Activated effector memory CD4-positive, alpha-beta T cell treated with anti-CD3 and anti-CD28 coated beads, Interleukin-2, amount 50 U/mL, for 16 hours (primary cell): ENCODE measurements at regions not wholly inside any gene's neighbourhood (a gene's known extent, or its start where the extent isn't known, plus 50 kb on each side); places are given as distances from the start of the nearest gene placed in this dataset.
"Not testable (repeated sequence)": the region's sequence is repeated elsewhere in the genome, so short reads cannot be mapped to it uniquely, and the experiment has no call there.

ENCODE experiments used
- DNase-seq: peaks from one replicate; pipeline ENCODE4 v3.0.0-alpha.2; 2020

DNA sequence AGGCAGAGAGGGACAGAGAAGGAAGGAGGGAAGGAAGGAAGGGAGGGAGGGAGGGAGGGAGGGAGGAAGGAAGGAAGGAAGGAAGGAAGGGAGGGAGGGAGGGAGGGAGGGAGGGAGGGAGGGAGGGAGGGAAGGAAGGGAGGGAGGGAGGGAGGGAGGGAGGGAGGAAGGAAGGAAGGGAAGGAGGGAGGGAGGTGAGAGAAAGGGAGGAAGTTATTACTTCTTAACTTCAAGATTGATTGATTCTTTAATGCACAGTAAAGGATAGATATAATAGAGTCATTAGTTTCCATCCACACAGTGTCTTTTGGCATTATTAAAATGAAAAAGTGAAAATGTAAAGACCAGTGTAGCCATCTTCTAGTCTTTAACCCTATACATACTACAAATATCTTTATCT, 682.9 kb downstream of the ZEB2 start:
- DNase-seq, result not testable (repeated sequence)

DNA sequence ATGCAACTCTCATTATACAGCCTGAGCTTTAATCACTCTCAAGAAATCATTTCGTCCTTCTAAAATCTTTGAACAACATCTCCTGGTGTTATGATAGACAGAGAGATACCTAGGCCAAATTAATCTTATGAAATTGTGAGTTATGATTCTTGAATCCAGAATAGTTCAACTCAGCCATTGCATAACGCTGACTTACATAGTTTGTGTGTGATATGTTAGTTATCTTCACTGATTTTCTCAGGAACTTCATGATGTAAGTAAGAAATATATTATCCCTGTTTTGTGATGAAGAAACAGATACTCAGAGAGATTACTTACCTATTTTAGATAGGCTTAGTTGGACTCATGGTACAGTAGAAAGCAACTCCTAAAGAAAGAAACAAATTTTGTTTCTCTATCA, 684.4 kb downstream of the ZEB2 start:
- DNase-seq, result no peak

DNA sequence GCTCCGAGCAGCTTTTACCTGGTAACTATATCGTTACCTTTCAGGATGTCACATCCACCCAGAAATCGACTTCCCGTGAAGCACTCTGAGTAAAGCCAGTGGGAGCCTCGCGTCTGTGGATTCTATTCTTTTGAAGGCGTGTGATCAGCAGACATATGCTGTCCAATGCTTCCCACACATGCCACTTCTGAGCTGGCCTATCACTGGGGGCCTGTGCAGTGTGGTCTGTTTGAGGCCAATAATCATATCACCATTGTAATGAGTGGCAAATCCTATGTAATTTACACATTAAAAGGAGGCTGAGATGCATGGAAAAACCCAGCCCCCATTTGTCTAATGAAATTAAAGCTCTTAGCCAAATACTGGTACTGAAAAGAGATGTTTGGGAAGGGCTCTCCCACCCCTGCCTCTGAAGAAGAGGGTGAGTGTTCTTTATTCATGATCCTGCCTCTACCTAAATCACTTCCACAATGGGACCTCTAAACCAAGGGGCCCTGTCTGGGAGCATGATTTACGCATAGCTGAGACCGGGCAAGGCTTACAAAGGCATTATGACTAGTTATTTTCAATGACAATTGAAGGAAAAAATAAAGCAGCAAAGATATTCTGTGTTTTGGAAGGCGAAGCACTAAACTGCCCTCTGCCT, 686.8 kb downstream of the ZEB2 start:
- no peak for DNase-seq

DNA sequence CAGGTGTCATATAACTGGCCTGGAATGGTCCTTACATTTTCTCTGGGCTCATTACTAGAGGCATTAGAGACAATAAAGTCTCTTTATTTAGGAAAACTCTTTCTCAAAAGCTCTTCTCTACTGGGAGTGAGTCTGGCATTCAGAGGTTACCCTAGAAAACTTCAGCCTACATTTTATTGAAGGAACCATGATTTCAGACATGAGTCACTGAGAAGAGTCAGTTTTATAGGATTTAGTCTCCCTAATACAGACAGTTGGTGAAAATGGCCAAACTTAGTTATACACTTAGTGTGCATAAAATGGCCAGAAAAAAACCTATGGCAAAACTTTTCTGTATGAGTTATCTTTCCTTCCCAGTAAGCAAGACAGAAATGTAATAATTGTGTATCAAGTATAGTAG, 689.4 kb downstream of the ZEB2 start:
- no peak for DNase-seq

DNA sequence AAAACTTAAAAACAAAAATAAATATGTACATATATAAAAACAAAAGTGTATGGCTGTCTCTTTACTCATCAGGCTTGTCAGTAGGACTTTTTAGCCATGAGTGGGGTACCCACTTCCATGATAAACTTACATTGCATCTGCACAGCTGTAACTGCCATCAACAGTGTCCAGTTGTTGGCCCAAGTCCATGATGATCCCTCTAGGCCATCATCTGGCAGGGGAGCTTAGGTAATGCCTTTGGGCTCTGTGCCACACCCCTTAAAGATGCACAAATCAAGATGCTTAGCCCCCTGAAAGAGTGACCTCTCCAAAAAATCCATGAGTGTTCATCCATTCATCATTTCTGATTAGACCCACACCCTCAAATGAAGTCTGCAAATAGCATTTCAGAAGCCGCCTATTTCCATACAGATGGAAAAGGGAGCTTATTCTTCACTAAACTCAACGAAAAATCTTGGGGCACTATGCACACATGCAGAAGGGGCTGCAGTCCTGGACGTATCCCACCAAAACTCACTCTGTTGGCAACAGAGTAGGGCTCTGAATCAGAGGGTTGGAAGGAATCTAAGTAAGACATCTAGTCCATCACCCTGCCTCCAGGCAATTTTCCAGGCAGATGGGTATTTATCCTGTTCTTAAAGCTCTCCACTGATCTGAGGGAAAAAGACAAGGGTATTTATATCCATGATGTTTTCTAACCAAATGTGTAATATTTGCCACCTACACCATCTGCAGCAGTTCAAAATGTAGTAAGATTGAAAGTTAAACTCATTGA, 691.0 kb downstream of the ZEB2 start:
- DNase-seq, result no peak

DNA sequence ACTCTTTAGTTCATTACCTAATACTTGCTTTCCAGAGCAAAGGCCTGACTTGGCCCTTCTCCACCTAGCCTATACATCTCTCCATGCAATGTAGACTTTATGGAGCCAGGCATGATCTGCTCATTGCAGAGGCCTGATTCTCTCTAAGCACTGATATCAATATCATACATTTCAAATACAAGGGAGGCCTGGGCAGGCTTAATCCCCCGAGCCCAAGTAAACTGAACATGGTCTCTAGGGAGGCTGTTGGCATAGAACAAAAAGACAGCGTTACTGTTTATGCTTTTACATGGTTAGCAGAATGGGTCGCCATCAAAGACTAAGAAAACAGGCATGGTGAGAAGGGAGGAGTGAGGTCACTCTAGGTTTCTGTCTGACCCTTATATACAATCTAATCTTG, 695.1 kb downstream of the ZEB2 start:
- DNase-seq, result no peak

DNA sequence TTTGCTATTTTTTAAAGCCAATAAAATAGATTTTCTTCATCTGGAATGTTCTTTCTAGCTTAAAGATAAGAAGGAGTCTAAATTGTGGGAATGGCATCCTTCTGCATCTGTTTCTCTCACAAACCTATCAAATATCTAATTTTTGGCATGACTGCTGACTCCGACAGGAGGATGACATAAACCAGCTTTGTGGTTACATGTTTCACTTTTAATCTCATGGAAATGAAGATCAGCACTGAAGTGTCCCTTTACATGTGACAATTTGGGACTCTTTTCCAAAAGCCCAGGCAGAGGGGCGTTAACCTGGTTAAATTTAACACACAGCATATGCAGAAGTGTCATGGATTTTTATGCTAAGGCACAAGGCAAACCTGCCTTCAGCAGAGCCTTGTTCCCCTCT, 694.7 kb downstream of the ARHGAP15 start:
- no peak for DNase-seq

DNA sequence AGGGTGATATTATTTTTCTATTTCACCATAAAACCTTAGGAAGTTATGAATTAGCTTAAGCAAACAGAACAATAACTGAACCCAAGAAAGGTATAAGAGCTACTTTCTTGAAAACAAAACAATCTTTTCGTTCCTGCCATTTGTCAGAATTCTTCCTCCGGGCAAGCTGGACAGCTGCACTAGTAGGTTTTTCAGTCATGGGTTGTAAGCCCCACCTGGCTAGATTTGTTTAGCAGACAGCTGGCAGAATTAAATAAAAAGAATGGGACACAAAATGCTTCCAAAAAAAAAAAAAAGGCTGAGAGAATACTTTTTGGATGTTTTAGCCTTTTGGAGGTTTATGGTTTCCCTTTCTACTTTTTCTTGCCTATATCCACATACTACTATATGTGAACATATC, 694.1 kb downstream of the ARHGAP15 start:
- no peak for DNase-seq

DNA sequence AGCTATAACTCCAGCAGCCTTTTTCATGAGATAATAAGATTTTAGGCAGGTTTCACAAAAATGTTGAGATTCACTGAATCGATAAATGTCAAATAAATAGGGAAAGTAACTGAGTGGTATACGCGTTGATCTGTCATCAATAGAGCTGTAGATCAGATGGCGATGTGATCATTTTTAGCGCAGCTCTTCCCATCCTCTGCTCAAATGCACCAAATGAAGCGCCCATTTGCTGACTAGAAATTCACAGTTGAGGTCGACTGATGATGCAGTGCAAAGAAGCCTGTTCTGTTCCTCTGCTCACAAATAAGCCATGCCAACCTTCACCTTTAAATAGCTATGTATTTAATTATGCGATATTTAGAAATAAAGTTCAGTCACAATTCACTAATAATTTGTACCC, 693.5 kb downstream of the ARHGAP15 start:
- DNase-seq, result no peak

DNA sequence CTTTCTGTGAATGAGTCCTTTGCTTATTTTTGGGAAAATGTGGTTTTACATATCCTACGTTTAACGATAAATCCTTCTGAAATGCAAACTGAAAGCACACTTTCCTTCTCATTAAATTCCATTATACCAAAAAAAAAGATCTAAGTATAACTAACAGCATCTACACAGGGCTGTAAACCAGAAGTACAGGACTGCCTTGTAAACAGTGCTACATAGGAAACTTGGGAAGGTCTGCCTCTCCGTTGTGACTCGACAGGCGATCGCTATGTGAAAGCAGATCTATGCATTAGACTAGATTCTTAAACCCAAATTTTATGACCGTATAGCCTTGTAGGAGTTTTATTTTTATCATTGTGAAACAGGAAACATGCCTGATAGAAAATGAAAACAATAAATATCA, 690.5 kb downstream of the ARHGAP15 start:
- no peak for DNase-seq

DNA sequence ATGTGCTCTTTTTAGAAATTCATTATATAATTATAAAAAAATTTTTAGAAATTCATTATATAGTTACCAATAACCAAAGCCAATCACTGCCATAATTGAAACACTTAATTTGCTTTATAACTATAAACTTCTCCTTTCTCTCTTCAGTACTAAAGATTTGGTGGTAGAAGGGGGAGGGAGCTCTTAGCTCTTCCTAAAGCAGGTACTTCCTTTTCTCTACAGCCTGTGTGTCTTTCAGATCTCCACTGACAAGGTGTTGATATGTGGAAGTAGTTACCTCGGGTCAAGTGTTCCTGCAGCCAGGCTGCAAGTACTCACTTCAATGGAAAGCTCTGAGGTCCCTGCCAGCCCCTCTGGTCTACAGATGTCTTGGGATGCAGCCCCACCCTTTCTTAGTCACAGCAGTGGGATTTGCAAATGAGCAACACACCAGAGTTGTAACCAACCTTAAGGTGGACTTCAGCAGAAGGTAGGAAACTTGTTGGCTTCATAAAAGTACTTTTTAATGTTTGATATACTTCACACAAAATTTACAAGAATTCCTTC, 690.0 kb downstream of the ARHGAP15 start:
- no peak for DNase-seq
